RWPE1 (cell line): ENCODE measurements at regions not wholly inside any gene's neighbourhood (a gene's known extent, or its start where the extent isn't known, plus 50 kb on each side); places are given as distances from the start of the nearest gene placed in this dataset.

ENCODE experiments used
- CTCF ChIA-PET: fragments of 350-600 bp; sonication (Branson Sonifier 250); formaldehyde crosslinking; extraction: SDS; loops from one replicate; lab custom pipeline; 2021; lab: Yijun Ruan, JAX
- POLR2A ChIA-PET: fragments of 400-600 bp; formaldehyde crosslinking; extraction: SDS; loops from one replicate; lab custom pipeline; 2020; ENCODE audit warnings: antibody characterized with exemption; ENCODE audit not compliant: low non-redundant PET; lab: Yijun Ruan, JAX
- DNase-seq: peaks from one replicate; pipeline ENCODE4 v3.0.0; 2012; ENCODE audit warnings: low spot score
- H3K27ac ChIP-seq: fragments of 450-650 bp; 2 replicates; pipeline ENCODE4 v1.5.1; 2017
- CTCF ChIP-seq: fragments of 450-650 bp; conservative IDR thresholded peaks from 2 replicates; pipeline ENCODE4 v1.5.1; 2017; ENCODE audit warnings: low read depth, mild to moderate bottlenecking

GRCh38 chr7:34249192-34249591 lies 343.9 kb downstream of the BMPER start:
- DNase-seq = no peak
- ChIA-PET CTCF (no interaction called here), POLR2A (no interaction called here)
- no peak for TF ChIP-seq CTCF
- H3K27ac ChIP-seq = no peak overlapping the region

- CTCF ChIA-PET = no interaction called here
- TF ChIP-seq CTCF = no peak
- peak; percentile 93 for DNase-seq
- POLR2A ChIA-PET = no interaction called here
- no peak overlapping the region for H3K27ac ChIP-seq
These were observed 354.9 kb downstream of the BMPER start for GRCh38 chr7:34260279-34260678.

DNA sequence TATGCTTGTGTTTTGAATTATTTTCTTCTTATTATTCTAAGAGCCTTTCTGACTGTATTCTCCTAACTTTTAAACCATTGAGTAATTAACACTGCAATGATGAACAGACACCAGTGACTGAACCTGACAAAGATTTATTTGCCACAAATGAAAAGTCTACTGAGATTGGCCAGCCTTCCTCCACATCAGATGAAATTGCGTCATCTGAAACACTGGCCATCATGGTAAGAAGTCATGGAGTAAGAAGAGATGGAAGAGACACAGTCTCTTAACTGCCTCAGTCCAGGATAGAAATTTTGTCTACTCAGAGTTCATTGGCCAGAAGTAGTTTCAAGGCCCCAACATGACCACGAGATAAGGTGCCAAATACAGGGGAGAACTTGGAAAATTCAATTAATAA lies 357.8 kb downstream of the BMPER start:
- no peak overlapping the region for H3K27ac ChIP-seq
- ChIA-PET POLR2A (no interaction called here), CTCF (no interaction called here)
- TF ChIP-seq CTCF = no peak
- no peak for DNase-seq

DNA sequence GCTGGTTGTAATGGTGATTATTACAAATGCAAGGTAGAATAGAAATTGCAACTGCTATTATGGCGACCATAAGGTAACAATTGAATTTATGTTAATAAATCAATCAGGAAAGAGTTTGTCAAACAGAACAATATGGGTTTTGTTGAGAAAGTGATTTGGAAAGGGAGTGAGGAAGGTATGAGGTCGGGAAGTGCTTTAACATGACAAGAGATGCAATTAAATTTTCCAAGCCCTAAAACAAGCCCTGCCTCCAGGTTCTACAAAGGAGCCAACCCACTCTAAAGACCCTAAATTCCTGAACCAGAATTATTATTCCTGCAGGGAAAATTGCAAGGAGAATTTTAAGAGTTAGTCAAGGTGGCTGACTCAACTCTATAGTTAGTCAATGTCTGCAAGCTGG lies 363.7 kb downstream of the BMPER start:
- no peak for DNase-seq
- POLR2A ChIA-PET = no interaction called here
- CTCF ChIA-PET = interaction anchor here (0.5 to 0.6 kb wide), 2 partner anchors 48 to 183 kb away, joined by 3 read pairs; no protein-coding TSS in a partner anchor
- no peak for TF ChIP-seq CTCF
- H3K27ac ChIP-seq = no peak overlapping the region

GRCh38 chr7:34275624-34276023 lies 370.3 kb downstream of the BMPER start:
- POLR2A ChIA-PET = no interaction called here
- TF ChIP-seq CTCF = no peak

DNA sequence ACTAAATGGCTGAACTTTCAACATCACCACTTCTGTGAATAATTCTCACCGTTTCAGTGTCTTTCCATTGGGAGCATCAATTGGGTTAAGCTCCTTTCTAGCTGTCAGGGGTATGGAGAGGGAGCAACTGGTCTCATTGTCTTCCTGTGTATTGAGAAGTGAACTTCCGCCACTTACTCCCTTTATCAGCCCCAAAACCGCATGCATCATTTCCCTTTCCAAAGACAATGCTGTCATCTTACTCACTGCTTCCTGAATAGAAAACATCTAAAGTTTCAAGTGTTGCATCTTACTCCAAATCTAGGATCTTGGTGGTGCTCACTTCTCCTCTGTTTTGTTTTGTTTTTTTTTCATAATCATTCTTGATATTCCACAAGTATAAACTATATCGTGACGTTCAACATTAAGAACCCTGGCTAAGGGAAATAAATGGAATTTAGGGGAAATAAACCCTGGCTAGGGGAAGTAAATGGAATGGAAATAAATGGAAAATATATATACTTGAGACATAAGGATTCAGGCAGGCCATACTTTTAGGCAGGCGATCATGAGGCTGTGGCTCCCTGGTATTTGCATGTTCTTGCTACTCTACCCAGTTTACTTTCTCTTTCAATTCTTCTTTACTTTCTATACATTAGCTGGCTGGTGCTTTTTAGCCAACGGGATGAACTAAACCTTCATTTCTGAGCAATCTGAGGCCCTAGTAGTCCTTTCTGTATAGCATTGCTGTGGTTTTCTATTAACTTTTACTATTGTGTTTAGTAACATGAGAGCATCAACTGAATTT lies 371.9 kb downstream of the BMPER start:
- no peak for TF ChIP-seq CTCF
- peak; percentile 4 for DNase-seq
- no peak overlapping the region for H3K27ac ChIP-seq
- ChIA-PET CTCF (interaction anchor here (0.5 kb wide), 1 partner anchor 1854 kb away, joined by 4 read pairs; no protein-coding TSS in a partner anchor), POLR2A (no interaction called here)

More at GRCh38 chr7:34275624-34276023, 370.3 kb downstream of the BMPER start:
- no peak overlapping the region for H3K27ac ChIP-seq
- no peak for DNase-seq
- CTCF ChIA-PET = no interaction called here
